Progenitor cell of endocrine pancreas (in vitro differentiated cells): ENCODE measurements at regions not wholly inside any gene's neighbourhood (a gene's known extent, or its start where the extent isn't known, plus 50 kb on each side); places are given as distances from the start of the nearest gene placed in this dataset.

Source experiments
- DNase-seq: peaks from one replicate; pipeline ENCODE4 v3.0.0; 2021; ENCODE audit warnings: low spot score; ENCODE audit not compliant: unreplicated experiment
- H3K27ac Mint-ChIP-seq: 2 replicates; pipeline ENCODE4 v1.8.0; 2021; ENCODE audit warnings: mild to moderate bottlenecking, moderate library complexity, mixed read lengths
- H3K27me3 Mint-ChIP-seq: 2 replicates; pipeline ENCODE4 v1.8.0; 2021; ENCODE audit warnings: mixed read lengths
- H3K36me3 Mint-ChIP-seq: 2 replicates; pipeline ENCODE4 v1.8.0; 2022; ENCODE audit warnings: mixed read lengths; ENCODE audit not compliant: insufficient read depth
- H3K4me1 Mint-ChIP-seq: 2 replicates; pipeline ENCODE4 v1.8.0; 2021; ENCODE audit warnings: low read depth, mixed read lengths
- H3K4me3 Mint-ChIP-seq: 2 replicates; pipeline ENCODE4 v1.8.0; 2021; ENCODE audit warnings: low read depth, mild to moderate bottlenecking, moderate library complexity, mixed read lengths
- H3K9me3 Mint-ChIP-seq: 2 replicates; pipeline ENCODE4 v1.8.0; 2021; ENCODE audit warnings: low read depth, mixed read lengths
- TF ChIP-seq, protein P1 (sequence below): fragments of 200-600 bp; sonication (generic); IDR thresholded peaks from one replicate; pipeline ENCODE4 v1.5.0; 2021; ENCODE audit warnings: antibody characterized with exemption, mild to moderate bottlenecking; ENCODE audit not compliant: unreplicated experiment

DNA sequence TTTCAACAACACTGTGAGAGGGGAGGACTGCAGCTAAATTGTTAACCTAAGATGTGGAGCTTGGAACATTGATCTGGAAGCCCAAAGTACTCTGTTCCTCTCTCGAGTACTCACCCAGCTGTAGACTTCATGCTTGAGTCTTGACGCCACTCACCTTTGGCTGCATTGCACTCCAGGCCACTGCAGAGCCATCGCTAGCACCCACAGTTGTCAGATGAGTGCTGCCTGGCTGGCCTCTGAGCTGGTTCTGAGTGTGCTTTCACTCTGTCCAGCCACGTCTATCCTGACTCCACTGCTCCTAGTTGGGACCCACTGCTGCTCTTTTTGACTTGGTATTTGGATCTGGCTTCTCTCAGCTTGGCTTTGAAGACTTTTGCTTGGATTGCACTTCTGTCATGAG lies 552.1 kb downstream of the DCDC2C start:
- TF ChIP-seq, protein P1, sequence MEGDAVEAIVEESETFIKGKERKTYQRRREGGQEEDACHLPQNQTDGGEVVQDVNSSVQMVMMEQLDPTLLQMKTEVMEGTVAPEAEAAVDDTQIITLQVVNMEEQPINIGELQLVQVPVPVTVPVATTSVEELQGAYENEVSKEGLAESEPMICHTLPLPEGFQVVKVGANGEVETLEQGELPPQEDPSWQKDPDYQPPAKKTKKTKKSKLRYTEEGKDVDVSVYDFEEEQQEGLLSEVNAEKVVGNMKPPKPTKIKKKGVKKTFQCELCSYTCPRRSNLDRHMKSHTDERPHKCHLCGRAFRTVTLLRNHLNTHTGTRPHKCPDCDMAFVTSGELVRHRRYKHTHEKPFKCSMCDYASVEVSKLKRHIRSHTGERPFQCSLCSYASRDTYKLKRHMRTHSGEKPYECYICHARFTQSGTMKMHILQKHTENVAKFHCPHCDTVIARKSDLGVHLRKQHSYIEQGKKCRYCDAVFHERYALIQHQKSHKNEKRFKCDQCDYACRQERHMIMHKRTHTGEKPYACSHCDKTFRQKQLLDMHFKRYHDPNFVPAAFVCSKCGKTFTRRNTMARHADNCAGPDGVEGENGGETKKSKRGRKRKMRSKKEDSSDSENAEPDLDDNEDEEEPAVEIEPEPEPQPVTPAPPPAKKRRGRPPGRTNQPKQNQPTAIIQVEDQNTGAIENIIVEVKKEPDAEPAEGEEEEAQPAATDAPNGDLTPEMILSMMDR: no peak
- H3K27ac Mint-ChIP-seq: no peak overlapping the region
- no peak overlapping the region for H3K4me3 Mint-ChIP-seq
- H3K27me3 Mint-ChIP-seq: peaks cover 7% of the 10 kb centered on the region
- H3K4me1 Mint-ChIP-seq: peaks cover 11% of the 10 kb centered on the region
- DNase-seq: no peak
- no peaks in the 10 kb centered on the region for H3K36me3 Mint-ChIP-seq
- H3K9me3 Mint-ChIP-seq: no peaks in the 10 kb centered on the region

DNA sequence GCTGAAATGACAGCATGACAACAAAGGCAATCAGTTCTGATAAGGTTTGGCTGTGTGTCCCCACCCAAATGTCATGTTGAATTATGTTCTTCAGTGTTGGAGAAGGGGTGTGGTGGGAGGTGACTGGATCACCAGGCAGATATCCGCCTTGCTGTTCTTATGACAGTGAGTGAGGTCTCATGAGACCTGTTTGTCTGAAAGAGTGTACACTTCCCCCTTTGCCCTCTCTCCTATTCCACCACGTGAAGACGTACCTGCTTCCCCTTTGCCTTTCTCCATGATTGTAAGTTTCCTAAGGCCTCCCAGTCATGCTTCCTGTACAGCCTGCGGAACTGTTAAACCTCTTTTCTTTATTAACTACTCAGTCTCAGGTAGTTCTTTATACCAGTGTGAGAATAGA lies 553.0 kb downstream of the DCDC2C start:
- Mint-ChIP-seq H3K4me1 (peaks cover 11% of the 10 kb centered on the region), H3K36me3 (no peaks in the 10 kb centered on the region), H3K9me3 (no peaks in the 10 kb centered on the region), H3K27ac (no peak overlapping the region), H3K4me3 (no peak overlapping the region), H3K27me3 (peaks cover 4% of the 10 kb centered on the region)
- DNase-seq: no peak
- TF ChIP-seq, protein P1: no peak

DNA sequence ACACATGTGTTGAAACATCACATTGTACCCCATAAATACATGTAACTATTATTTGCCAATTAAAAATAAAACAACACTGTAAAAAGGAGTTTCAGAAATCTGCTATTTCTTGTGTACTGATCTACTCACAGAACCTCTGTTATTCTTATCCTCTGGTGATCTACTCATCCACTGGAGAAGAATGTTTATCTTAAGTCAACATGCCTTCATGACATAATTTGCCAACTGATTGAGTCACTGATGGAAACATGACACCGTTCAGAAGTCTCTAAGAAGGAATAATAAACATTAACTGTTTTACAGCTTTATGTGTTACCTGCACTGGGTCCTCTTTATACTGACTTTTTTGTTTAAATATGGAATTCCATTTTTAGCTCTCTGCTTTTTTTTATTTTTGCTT lies 555.2 kb downstream of the DCDC2C start:
- H3K36me3 Mint-ChIP-seq: no peaks in the 10 kb centered on the region
- no peak overlapping the region for H3K27ac Mint-ChIP-seq
- no peak for DNase-seq
- H3K27me3 Mint-ChIP-seq: no peaks in the 10 kb centered on the region
- H3K4me1 Mint-ChIP-seq: peaks cover 11% of the 10 kb centered on the region
- no peak overlapping the region for H3K4me3 Mint-ChIP-seq
- no peaks in the 10 kb centered on the region for H3K9me3 Mint-ChIP-seq
- TF ChIP-seq, protein P1: no peak

DNA sequence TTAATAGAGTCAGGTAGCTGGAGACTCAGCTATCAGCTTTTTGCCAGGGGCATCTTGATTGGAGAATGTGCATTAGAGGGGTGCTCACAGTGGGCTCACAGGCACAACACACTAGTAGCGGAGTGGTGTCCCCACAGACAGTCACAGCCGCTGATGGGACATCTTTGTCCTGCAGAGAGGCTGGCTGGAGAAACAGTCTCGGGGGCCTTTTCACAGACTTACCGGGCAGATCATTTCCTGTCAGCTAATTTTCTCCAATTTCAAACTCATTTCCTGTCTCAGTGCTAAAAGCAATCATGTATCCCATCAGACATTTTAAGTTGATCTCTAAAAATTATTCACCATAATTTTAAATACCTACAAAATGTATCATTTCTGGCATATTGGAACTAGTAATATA lies 562.6 kb downstream of the DCDC2C start:
- peaks cover 3% of the 10 kb centered on the region for H3K27me3 Mint-ChIP-seq
- no peaks in the 10 kb centered on the region for H3K36me3 Mint-ChIP-seq
- H3K27ac Mint-ChIP-seq: no peak overlapping the region
- no peak overlapping the region for H3K4me3 Mint-ChIP-seq
- no peaks in the 10 kb centered on the region for H3K9me3 Mint-ChIP-seq
- DNase-seq: no peak
- TF ChIP-seq, protein P1: no peak
- no peaks in the 10 kb centered on the region for H3K4me1 Mint-ChIP-seq

DNA sequence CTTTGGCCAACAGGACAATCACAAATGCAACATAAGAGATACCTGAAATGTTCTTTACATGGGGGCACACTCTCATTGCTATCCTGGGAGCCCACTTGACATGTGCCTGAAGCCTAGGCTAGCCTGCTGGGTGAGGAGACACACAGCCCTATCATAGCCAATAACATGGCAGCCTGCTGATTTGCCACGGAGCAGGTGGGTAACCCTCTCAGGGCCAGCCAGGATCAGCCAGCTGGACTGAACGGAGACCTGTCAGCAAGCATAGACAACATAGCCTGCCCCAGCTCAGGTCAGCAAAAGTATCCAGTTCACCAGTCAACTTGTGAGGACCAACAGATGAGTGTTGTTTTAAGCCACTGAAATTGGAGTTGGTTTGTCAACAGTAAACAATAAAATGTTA lies 566.5 kb downstream of the DCDC2C start:
- H3K9me3 Mint-ChIP-seq: no peaks in the 10 kb centered on the region
- no peak overlapping the region for H3K4me3 Mint-ChIP-seq
- H3K36me3 Mint-ChIP-seq: no peaks in the 10 kb centered on the region
- TF ChIP-seq, protein P1: no peak
- H3K27ac Mint-ChIP-seq: no peak overlapping the region
- DNase-seq: no peak
- no peaks in the 10 kb centered on the region for H3K4me1 Mint-ChIP-seq
- no peaks in the 10 kb centered on the region for H3K27me3 Mint-ChIP-seq
